Breast epithelium (tissue), 4 donors: ENCODE measurements at regions not wholly inside any gene's neighbourhood (a gene's known extent, or its start where the extent isn't known, plus 50 kb on each side); places are given as distances from the start of the nearest gene placed in this dataset.

Experiments
- DNase-seq, 2 donors: peaks; one replicate each; pipeline ENCODE4 v3.0.0-alpha.2; 2019; ENCODE audit warnings: low spot score in 2 of 2
- H3K27ac ChIP-seq, 2 donors: fragments of 200-600 bp; sonication (generic) in 1 of 2; one replicate each; pipeline ENCODE4 v1.5.1; 2016 to 2019; ENCODE audit warnings: mild to moderate bottlenecking in 1 of 2
- H3K27me3 ChIP-seq, 2 donors: fragments of 200-600 bp; sonication (generic) in 1 of 2; one replicate each; pipeline versions ENCODE4 v1.5.1 to v1.6.0; 2017 to 2019; ENCODE audit warnings: control low read depth in 1 of 2, mild to moderate bottlenecking in 1 of 2
- H3K36me3 ChIP-seq: fragments of 200-600 bp; one replicate; pipeline ENCODE4 v1.5.1; 2019
- H3K4me1 ChIP-seq, 2 donors: fragments of 200-600 bp; sonication (generic); one replicate each; pipeline ENCODE4 v1.5.1; 2016 to 2019; ENCODE audit warnings: control low read depth in 1 of 2
- H3K4me3 ChIP-seq, 3 donors: fragments of 200-600 bp; sonication (generic); 1 replicate in 2 of 3; 2 replicates in 1 of 3; pipeline ENCODE4 v1.5.1; 2016 to 2019; ENCODE audit warnings: mild to moderate bottlenecking in 3 of 3, moderate library complexity in 2 of 3
- H3K9me3 ChIP-seq, 2 donors: fragments of 200-600 bp; sonication (generic) in 1 of 2; one replicate each; pipeline ENCODE4 v1.5.1; 2016 to 2019; ENCODE audit warnings: control low read depth in 1 of 2
- POLR2A ChIP-seq: fragments of 450-650 bp; IDR thresholded peaks from one replicate; pipeline ENCODE4 v1.6.1; 2016; ENCODE audit warnings: antibody characterized with exemption, mild to moderate bottlenecking, moderate library complexity
- POLR2AphosphoS5 ChIP-seq, 3 donors: sonication (generic); formaldehyde crosslinking; IDR thresholded peaks; one replicate each; pipeline ENCODE4 v1.6.1; 2017; ENCODE audit warnings: antibody characterized with exemption in 3 of 3
- intact Hi-C: fragments of 100-400 bp; cut with DNase I; formaldehyde crosslinking; loops from one replicate; pipeline ENCODE4 v1.15.1; 2023; ENCODE audit warnings: low total_unique reads
- TF ChIP-seq, protein P1 (sequence below), 3 donors: fragments of 450-650 bp; IDR thresholded peaks; one replicate each; pipeline ENCODE4 v1.5.1; 2016 to 2017; ENCODE audit warnings: antibody characterized with exemption in 3 of 3, mild to moderate bottlenecking in 3 of 3, moderate library complexity in 3 of 3

DNA sequence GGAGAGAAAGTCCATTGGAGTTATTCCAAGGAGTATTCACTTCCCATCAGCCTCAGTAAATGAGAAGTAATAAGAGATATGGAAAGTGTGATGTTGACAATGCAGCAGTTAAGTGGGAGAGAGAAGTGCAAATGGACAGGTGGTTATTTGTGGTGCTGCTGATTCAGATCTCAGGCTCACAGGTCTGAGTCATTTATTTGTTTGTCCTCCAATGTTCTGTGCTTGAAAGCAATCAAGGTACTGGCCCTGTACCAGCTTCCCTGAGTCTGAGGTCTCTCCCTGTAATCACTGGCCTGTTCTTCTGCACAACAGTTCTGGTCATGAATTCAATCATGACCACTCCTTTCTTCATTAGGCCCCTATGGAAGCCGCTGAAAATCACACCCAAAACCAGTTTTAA is 827.7 kb downstream of the MAFB start:
- intact Hi-C loops = no loop called here
- H3K27me3 ChIP-seq = no peaks in the 10 kb centered on the region
- H3K4me3 ChIP-seq = no peak overlapping the region
- no peaks in the 10 kb centered on the region for H3K4me1 ChIP-seq
- no peak for DNase-seq
- TF ChIP-seq POLR2A = no peak
- no peak for TF ChIP-seq POLR2AphosphoS5 (IDR thresholded peaks at IDR 0.05)
- TF ChIP-seq, protein P1, sequence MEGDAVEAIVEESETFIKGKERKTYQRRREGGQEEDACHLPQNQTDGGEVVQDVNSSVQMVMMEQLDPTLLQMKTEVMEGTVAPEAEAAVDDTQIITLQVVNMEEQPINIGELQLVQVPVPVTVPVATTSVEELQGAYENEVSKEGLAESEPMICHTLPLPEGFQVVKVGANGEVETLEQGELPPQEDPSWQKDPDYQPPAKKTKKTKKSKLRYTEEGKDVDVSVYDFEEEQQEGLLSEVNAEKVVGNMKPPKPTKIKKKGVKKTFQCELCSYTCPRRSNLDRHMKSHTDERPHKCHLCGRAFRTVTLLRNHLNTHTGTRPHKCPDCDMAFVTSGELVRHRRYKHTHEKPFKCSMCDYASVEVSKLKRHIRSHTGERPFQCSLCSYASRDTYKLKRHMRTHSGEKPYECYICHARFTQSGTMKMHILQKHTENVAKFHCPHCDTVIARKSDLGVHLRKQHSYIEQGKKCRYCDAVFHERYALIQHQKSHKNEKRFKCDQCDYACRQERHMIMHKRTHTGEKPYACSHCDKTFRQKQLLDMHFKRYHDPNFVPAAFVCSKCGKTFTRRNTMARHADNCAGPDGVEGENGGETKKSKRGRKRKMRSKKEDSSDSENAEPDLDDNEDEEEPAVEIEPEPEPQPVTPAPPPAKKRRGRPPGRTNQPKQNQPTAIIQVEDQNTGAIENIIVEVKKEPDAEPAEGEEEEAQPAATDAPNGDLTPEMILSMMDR (IDR thresholded peaks at IDR 0.05) = no peak
- no peak overlapping the region for H3K27ac ChIP-seq
- no peaks in the 10 kb centered on the region for H3K9me3 ChIP-seq
- H3K36me3 ChIP-seq = no peaks in the 10 kb centered on the region

GRCh38 chr20:39857835-39858234 is 831.2 kb downstream of the MAFB start:
- no peak for DNase-seq
- intact Hi-C loops = no loop called here
- Histone ChIP-seq H3K9me3 (no peaks in the 10 kb centered on the region), H3K4me1 (no peaks in the 10 kb centered on the region), H3K27me3 (no peaks in the 10 kb centered on the region), H3K36me3 (no peaks in the 10 kb centered on the region), H3K4me3 (no peak overlapping the region), H3K27ac (no peak overlapping the region)
- TF ChIP-seq POLR2AphosphoS5 (IDR thresholded peaks at IDR 0.05) (no peak), POLR2A (no peak)
- TF ChIP-seq, protein P1 (IDR thresholded peaks at IDR 0.05) = no peak

- no peak overlapping the region for H3K27ac ChIP-seq
- TF ChIP-seq, protein P1 (IDR thresholded peaks at IDR 0.05) = no peak
- TF ChIP-seq POLR2AphosphoS5 (IDR thresholded peaks at IDR 0.05) (no peak), POLR2A (no peak)
- H3K27me3 ChIP-seq = no peaks in the 10 kb centered on the region
- no peaks in the 10 kb centered on the region for H3K9me3 ChIP-seq
- H3K4me3 ChIP-seq = no peak overlapping the region
- DNase-seq = no peak
- intact Hi-C loops = no loop called here
- H3K4me1 ChIP-seq = no peaks in the 10 kb centered on the region
- H3K36me3 ChIP-seq = no peaks in the 10 kb centered on the region
Measured at GRCh38 chr20:39857187-39857586, 831.8 kb downstream of the MAFB start.

DNA sequence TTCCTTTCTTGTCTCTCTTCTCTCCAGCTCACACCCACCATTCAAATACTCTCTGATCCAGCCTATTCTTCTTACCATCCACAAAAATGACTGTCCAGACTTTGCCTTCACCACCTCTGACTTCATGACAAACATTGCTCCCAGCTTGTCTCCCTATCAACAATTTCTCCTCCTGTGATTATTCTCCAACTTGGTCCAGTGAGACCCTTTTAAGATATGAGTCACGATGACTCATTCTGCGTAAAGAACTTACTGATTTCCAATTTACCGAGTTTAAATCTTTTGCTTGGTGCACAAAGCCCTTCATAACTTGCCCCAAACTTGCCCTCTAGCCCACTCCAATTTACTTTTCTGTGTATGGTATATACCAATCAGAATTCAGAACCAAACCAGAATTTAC is 833.2 kb downstream of the MAFB start:
- no peak for DNase-seq
- H3K4me3 ChIP-seq = no peak overlapping the region
- no peaks in the 10 kb centered on the region for H3K9me3 ChIP-seq
- H3K27me3 ChIP-seq = no peaks in the 10 kb centered on the region
- intact Hi-C loops = loop anchor here (1.0 kb wide), 1 partner anchor 9 kb away; no protein-coding TSS in a partner anchor
- TF ChIP-seq, protein P1 (IDR thresholded peaks at IDR 0.05) = no peak
- TF ChIP-seq POLR2AphosphoS5 (IDR thresholded peaks at IDR 0.05) (no peak), POLR2A (no peak)
- H3K27ac ChIP-seq = no peak overlapping the region
- peaks cover 0 to 4% of the 10 kb centered on the region in 2 donors for H3K4me1 ChIP-seq
- H3K36me3 ChIP-seq = no peaks in the 10 kb centered on the region

- Histone ChIP-seq H3K27ac (no peak overlapping the region), H3K36me3 (no peaks in the 10 kb centered on the region), H3K4me1 (peaks cover 1 to 5% of the 10 kb centered on the region in 2 donors), H3K9me3 (no peaks in the 10 kb centered on the region), H3K27me3 (no peaks in the 10 kb centered on the region), H3K4me3 (no peak overlapping the region)
- no peak for DNase-seq
- intact Hi-C loops = loop anchor here (1.0 kb wide), 1 partner anchor 9 kb away; no protein-coding TSS in a partner anchor
- TF ChIP-seq POLR2A (no peak), POLR2AphosphoS5 (IDR thresholded peaks at IDR 0.05) (no peak)
- TF ChIP-seq, protein P1 (IDR thresholded peaks at IDR 0.05) = no peak
Measured at GRCh38 chr20:39855056-39855455, 834.0 kb downstream of the MAFB start.
